WTC11 (cell line): ENCODE measurements at regions not wholly inside any gene's neighbourhood (a gene's known extent, or its start where the extent isn't known, plus 50 kb on each side); places are given as distances from the start of the nearest gene placed in this dataset.

Experiments
- AFF4 ChIP-seq: sonication (generic); formaldehyde crosslinking; IDR thresholded peaks from 2 replicates; pipeline ENCODE4 v1.8.1; 2023; ENCODE audit warnings: mild to moderate bottlenecking, missing genetic modification reagents, borderline replicate concordance
- CTCF ChIP-seq: fragments of 200-600 bp; IDR thresholded peaks from 2 replicates; pipeline ENCODE4 v1.8.0; 2022; ENCODE audit warnings: antibody characterized with exemption
- FOXP1 ChIP-seq: sonication (generic); formaldehyde crosslinking; IDR thresholded peaks from 2 replicates; pipeline ENCODE4 v1.8.0; 2022; ENCODE audit warnings: missing genetic modification reagents, mild to moderate bottlenecking, moderate library complexity, borderline replicate concordance
- HMGXB4 ChIP-seq: sonication (generic); formaldehyde crosslinking; IDR thresholded peaks from 2 replicates; pipeline ENCODE4 v1.8.1; 2023; ENCODE audit warnings: mild to moderate bottlenecking, moderate library complexity, missing genetic modification reagents
- NFE2L1 ChIP-seq: sonication (generic); formaldehyde crosslinking; IDR thresholded peaks from 2 replicates; pipeline ENCODE4 v1.8.1; 2023; ENCODE audit warnings: missing genetic modification reagents
- NR2C2 ChIP-seq: sonication (generic); formaldehyde crosslinking; IDR thresholded peaks from 2 replicates; pipeline ENCODE4 v1.8.0; 2022; ENCODE audit warnings: mild to moderate bottlenecking, missing genetic modification reagents
- RELA ChIP-seq: sonication (generic); formaldehyde crosslinking; IDR thresholded peaks from 2 replicates; pipeline ENCODE4 v1.8.1; 2022; ENCODE audit warnings: missing genetic modification reagents, mild to moderate bottlenecking, borderline replicate concordance
- SMAD3 ChIP-seq: sonication (generic); formaldehyde crosslinking; IDR thresholded peaks from 2 replicates; pipeline ENCODE4 v1.8.0; 2022; ENCODE audit warnings: missing genetic modification reagents, mild to moderate bottlenecking, borderline replicate concordance
- TEAD4 ChIP-seq: sonication (generic); formaldehyde crosslinking; IDR thresholded peaks from 2 replicates; pipeline ENCODE4 v1.8.0; 2022; ENCODE audit warnings: mild to moderate bottlenecking, missing genetic modification reagents
- TP53 ChIP-seq: sonication (generic); formaldehyde crosslinking; IDR thresholded peaks from 2 replicates; pipeline ENCODE4 v1.8.1; 2023; ENCODE audit warnings: mild to moderate bottlenecking, missing genetic modification reagents
- ZBTB43 ChIP-seq: sonication (generic); formaldehyde crosslinking; IDR thresholded peaks from 2 replicates; pipeline ENCODE4 v1.8.1; 2023; ENCODE audit warnings: mild to moderate bottlenecking, missing genetic modification reagents
- ZNF263 ChIP-seq: sonication (generic); formaldehyde crosslinking; IDR thresholded peaks from 2 replicates; pipeline ENCODE4 v1.8.1; 2022; ENCODE audit warnings: low read depth, mild to moderate bottlenecking, moderate library complexity, missing genetic modification reagents

GRCh38 chr5:51001227-51001923 is 334.9 kb downstream of the PARP8 start:
- TF ChIP-seq CTCF (no peak), FOXP1 (CRISPR knock-in tag) (no peak), TEAD4 (CRISPR knock-in tag) (no peak), NFE2L1 (CRISPR knock-in tag) (no peak), HMGXB4 (CRISPR knock-in tag) (no peak), AFF4 (CRISPR knock-in tag) (no peak), ZNF263 (no peak), RELA (no peak), SMAD3 (CRISPR knock-in tag) (no peak), NR2C2 (CRISPR knock-in tag) (no peak), ZBTB43 (CRISPR knock-in tag) (no peak), TP53 (CRISPR knock-in tag) (no peak)
